Effector memory CD4-positive, alpha-beta T cell (primary cell): ENCODE measurements at regions not wholly inside any gene's neighbourhood (a gene's known extent, or its start where the extent isn't known, plus 50 kb on each side); places are given as distances from the start of the nearest gene placed in this dataset.

Experiments used
- DNase-seq, 3 donors: peaks; one replicate each; pipeline ENCODE4 v3.0.0-alpha.2; 2020
- H3K27ac ChIP-seq: 2 replicates; pipeline ENCODE4 v1.7.0; 2013; ENCODE audit warnings: mild to moderate bottlenecking, low read length, moderate library complexity; ENCODE audit not compliant: insufficient read depth, poor library complexity, severe bottlenecking
- H3K27me3 ChIP-seq: replicated peaks from 2 replicates; pipeline ENCODE4 v1.7.0; 2013; ENCODE audit warnings: mild to moderate bottlenecking, low read length; ENCODE audit not compliant: insufficient read depth, control insufficient read depth, poor library complexity, severe bottlenecking
- H3K36me3 ChIP-seq: 2 replicates; pipeline ENCODE4 v1.7.0; 2013; ENCODE audit warnings: mild to moderate bottlenecking, low read length, moderate library complexity; ENCODE audit not compliant: control insufficient read depth, insufficient read depth
- H3K4me1 ChIP-seq: 2 replicates; pipeline ENCODE4 v1.7.0; 2013; ENCODE audit warnings: low read length, mild to moderate bottlenecking; ENCODE audit not compliant: control insufficient read depth, insufficient read depth, poor library complexity, severe bottlenecking
- H3K4me3 ChIP-seq: 2 replicates; pipeline ENCODE4 v1.7.0; 2013; ENCODE audit warnings: low read length, low read depth, mild to moderate bottlenecking; ENCODE audit not compliant: insufficient read depth, poor library complexity, severe bottlenecking
- H3K9me3 ChIP-seq: 2 replicates; pipeline ENCODE4 v1.7.0; 2013; ENCODE audit warnings: mild to moderate bottlenecking, low read length, moderate library complexity; ENCODE audit not compliant: control insufficient read depth

DNA sequence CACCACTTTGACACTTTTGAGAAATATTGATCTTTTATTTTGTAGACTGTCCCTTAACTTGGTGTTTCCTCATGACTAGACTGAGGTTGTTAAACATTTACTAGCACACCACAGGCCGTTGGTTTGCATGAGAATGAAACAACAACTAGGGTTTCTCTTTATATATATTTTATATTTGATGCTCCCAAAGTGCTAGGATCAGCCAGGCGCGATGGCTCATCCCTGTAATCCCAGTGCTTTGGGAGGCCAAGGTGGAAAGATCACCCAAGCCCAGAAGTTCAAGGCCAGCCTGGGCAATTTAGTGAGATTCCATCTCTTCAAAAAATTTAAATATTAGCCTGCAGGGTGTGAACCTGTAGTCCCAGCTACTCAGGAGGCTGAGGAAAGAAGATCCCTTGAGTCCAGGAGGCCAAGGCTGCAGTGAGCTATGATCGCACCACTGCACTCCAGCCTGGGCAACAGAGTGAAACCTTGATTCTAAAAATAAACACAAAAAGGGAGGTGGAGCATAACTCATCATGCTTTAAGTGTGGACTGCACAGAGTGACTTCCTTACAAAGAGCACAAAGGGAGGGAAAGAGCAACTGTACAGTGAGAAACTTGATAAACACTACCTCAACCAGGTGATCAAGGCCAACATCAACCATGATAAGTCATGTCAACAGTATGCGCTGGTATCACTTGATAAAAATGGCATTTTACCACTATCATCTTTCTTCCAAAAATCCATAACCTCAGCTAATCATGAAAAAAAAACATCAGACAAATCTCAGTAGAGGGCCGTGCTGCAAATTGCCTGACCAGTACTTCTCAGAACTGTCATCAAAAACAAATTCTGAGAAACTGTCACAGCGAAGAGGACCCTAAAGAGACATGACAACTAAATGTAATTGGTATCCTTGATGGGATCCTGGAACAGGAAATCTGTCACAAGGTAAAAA lies 72.8 kb upstream of the ATF7IP2 start:
- H3K4me3 ChIP-seq = no peak overlapping the region
- no peaks in the 10 kb centered on the region for H3K9me3 ChIP-seq
- no peaks in the 10 kb centered on the region for H3K4me1 ChIP-seq
- H3K27me3 ChIP-seq = no peaks in the 10 kb centered on the region
- no peak for DNase-seq
- H3K36me3 ChIP-seq = no peaks in the 10 kb centered on the region
- no peak overlapping the region for H3K27ac ChIP-seq

- no peaks in the 10 kb centered on the region for H3K36me3 ChIP-seq
- H3K27me3 ChIP-seq = no peaks in the 10 kb centered on the region
- no peaks in the 10 kb centered on the region for H3K9me3 ChIP-seq
These were observed 71.5 kb upstream of the ATF7IP2 start for GRCh38 chr16:10314317-10314716.

DNA sequence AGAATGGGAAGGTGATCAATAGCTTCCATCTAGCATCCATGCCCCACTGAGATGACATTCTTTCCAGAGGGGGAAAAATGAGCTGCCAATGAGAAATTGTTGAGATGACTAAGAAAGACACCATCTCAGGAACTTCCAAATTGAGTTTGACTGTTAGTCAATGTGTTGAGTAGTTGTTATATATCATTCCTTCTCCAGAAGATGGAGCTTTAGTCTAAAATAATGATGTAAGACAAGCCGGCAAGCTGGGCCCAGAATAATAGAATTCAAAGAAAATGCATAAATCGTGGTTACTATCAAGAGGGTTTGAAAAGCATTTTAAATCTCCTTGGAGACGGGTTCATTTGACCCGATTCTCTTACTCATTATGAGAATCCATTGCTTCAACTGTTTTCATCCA lies 71.0 kb upstream of the ATF7IP2 start:
- H3K36me3 ChIP-seq = no peaks in the 10 kb centered on the region
- H3K27me3 ChIP-seq = no peaks in the 10 kb centered on the region
- H3K4me1 ChIP-seq = no peaks in the 10 kb centered on the region
- H3K9me3 ChIP-seq = no peaks in the 10 kb centered on the region
- DNase-seq = no peak
- no peak overlapping the region for H3K27ac ChIP-seq
- H3K4me3 ChIP-seq = no peak overlapping the region

More at GRCh38 chr16:10314317-10314716, 71.5 kb upstream of the ATF7IP2 start:
- Histone ChIP-seq H3K27ac (no peak overlapping the region), H3K4me1 (no peaks in the 10 kb centered on the region), H3K4me3 (no peak overlapping the region)
- DNase-seq = no peak

- no peaks in the 10 kb centered on the region for H3K27me3 ChIP-seq
- H3K36me3 ChIP-seq = no peaks in the 10 kb centered on the region
- H3K4me3 ChIP-seq = no peak overlapping the region
- no peak overlapping the region for H3K27ac ChIP-seq
- no peaks in the 10 kb centered on the region for H3K4me1 ChIP-seq
- no peaks in the 10 kb centered on the region for H3K9me3 ChIP-seq
- no peak for DNase-seq
These were observed 68.3 kb upstream of the ATF7IP2 start for GRCh38 chr16:10317425-10318001.

- Histone ChIP-seq H3K36me3 (no peaks in the 10 kb centered on the region), H3K4me3 (no peak overlapping the region), H3K9me3 (no peaks in the 10 kb centered on the region), H3K4me1 (no peaks in the 10 kb centered on the region), H3K27me3 (no peaks in the 10 kb centered on the region), H3K27ac (no peak overlapping the region)
- DNase-seq = no peak
These were observed 66.9 kb upstream of the ATF7IP2 start for GRCh38 chr16:10318798-10319500.

DNA sequence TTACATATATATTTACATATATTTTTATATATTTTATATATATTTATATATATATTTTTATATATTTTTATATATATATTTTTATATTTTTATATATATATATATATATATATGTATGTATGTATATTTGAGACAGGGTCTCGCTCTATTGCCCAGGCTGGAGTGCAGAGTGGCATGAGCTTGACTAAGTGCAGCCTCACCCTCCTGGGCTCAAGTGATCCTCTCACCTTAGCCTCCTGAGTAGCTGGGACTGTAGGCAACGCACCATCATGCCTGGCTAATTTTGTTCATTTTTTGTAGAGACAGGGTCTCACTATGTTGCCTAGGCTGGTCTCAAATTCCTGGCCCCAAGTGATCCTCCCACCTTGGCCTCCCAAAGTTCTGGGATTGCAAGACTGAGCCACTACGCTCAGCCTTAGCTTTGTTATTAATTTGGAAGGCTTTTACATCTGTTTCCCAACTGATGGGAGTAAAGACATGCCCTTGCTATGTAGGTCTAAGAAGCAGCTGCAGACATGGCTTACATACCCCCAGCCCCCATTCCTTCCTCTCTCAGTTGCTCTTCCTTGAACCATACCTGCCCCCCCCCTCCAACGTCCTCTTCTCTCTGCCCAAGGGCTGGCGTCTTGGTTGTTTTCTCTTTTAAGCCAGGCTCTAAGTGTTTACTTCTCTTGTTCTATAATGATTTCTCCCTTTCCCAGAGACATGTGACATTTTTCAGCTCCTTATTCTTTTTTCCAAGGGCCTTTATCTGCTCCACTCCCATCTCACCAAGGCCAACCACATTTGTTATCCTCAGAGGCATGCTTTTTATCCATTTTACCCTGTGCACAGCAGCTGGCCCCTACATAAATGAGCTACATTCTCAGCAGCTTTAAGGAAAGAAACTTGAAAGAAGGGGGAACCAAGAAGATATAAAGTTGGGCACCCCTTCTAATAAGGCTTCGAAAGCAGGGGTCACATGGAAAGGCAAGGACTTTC lies 64.2 kb upstream of the ATF7IP2 start:
- no peaks in the 10 kb centered on the region for H3K27me3 ChIP-seq
- no peaks in the 10 kb centered on the region for H3K9me3 ChIP-seq
- H3K4me3 ChIP-seq = no peak overlapping the region
- no peaks in the 10 kb centered on the region for H3K4me1 ChIP-seq
- no peak for DNase-seq
- no peaks in the 10 kb centered on the region for H3K36me3 ChIP-seq
- no peak overlapping the region for H3K27ac ChIP-seq

GRCh38 chr16:10322723-10323527 lies 62.9 kb upstream of the ATF7IP2 start:
- Histone ChIP-seq H3K9me3 (no peaks in the 10 kb centered on the region), H3K27ac (no peak overlapping the region), H3K4me3 (no peak overlapping the region), H3K36me3 (no peaks in the 10 kb centered on the region), H3K4me1 (no peaks in the 10 kb centered on the region), H3K27me3 (no peaks in the 10 kb centered on the region)
- no peak for DNase-seq

GRCh38 chr16:10323528-10323869 lies 62.4 kb upstream of the ATF7IP2 start:
- Histone ChIP-seq H3K27ac (no peak overlapping the region), H3K4me1 (no peaks in the 10 kb centered on the region), H3K27me3 (no peaks in the 10 kb centered on the region), H3K9me3 (peaks cover 3% of the 10 kb centered on the region), H3K4me3 (no peak overlapping the region), H3K36me3 (no peaks in the 10 kb centered on the region)
- DNase-seq = no peak

DNA sequence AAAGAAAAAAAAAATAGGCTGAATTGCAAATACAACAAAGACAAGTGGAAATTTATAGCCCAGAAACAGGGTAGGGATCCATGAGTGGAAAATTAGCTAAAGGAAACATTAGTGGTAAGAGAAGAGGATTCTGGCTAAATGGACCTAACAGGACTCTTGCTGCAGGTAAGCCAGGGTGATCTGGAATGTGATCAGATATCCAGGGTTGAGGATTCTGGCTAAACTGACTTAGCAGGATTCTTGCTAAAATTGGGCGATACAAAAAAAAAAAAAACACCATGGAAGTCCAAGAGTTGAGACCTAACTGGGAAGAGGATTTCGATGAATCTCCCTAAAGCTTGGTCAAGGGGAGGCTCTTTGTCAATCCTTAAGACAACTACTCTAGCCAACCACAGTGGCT lies 61.7 kb upstream of the ATF7IP2 start:
- no peak overlapping the region for H3K27ac ChIP-seq
- no peak for DNase-seq
- H3K9me3 ChIP-seq = peaks cover 6% of the 10 kb centered on the region
- no peaks in the 10 kb centered on the region for H3K36me3 ChIP-seq
- no peak overlapping the region for H3K4me3 ChIP-seq
- no peaks in the 10 kb centered on the region for H3K4me1 ChIP-seq
- H3K27me3 ChIP-seq = no peaks in the 10 kb centered on the region
